Kidney epithelial cell (primary cell): ENCODE measurements at regions not wholly inside any gene's neighbourhood (a gene's known extent, or its start where the extent isn't known, plus 50 kb on each side); places are given as distances from the start of the nearest gene placed in this dataset.

Experiments used
- DNase-seq: peaks from one replicate; pipeline ENCODE4 v3.0.0-alpha.2; 2010; ENCODE audit warnings: low read depth
- H3K27me3 ChIP-seq: 2 replicates; pipeline ENCODE4 v1.6.0; 2011; ENCODE audit warnings: low read length; ENCODE audit not compliant: control insufficient read depth, insufficient read depth
- H3K36me3 ChIP-seq: 2 replicates; pipeline ENCODE4 v1.5.1; 2011; ENCODE audit warnings: low read length; ENCODE audit not compliant: control insufficient read depth, insufficient read depth
- H3K4me3 ChIP-seq: 2 replicates; pipeline ENCODE4 v1.5.1; 2011; ENCODE audit warnings: low read depth, mild to moderate bottlenecking, control low read depth, low read length
- CTCF ChIP-seq: IDR thresholded peaks from 2 replicates; pipeline ENCODE4 v1.5.1; 2011; ENCODE audit warnings: mild to moderate bottlenecking, moderate library complexity, low read length, control low read depth, inconsistent platforms; ENCODE audit not compliant: insufficient read depth, poor library complexity, severe bottlenecking

- no peak overlapping the region for H3K4me3 ChIP-seq
- no peak for DNase-seq
- no peak for TF ChIP-seq CTCF
- H3K27me3 ChIP-seq, result no peaks in the 10 kb centered on the region
- H3K36me3 ChIP-seq, result no peaks in the 10 kb centered on the region
These were observed 216.8 kb downstream of the NMUR2 start for GRCh38 chr5:152188251-152188650.

- TF ChIP-seq CTCF, result no peak
- no peak for DNase-seq
- Histone ChIP-seq H3K27me3 (no peaks in the 10 kb centered on the region), H3K4me3 (no peak overlapping the region), H3K36me3 (no peaks in the 10 kb centered on the region)
These were observed 217.4 kb downstream of the NMUR2 start for GRCh38 chr5:152187668-152188067.

- no peaks in the 10 kb centered on the region for H3K27me3 ChIP-seq
- no peak overlapping the region for H3K4me3 ChIP-seq
- TF ChIP-seq CTCF, result no peak
- no peaks in the 10 kb centered on the region for H3K36me3 ChIP-seq
- DNase-seq, result no peak
These were observed 219.4 kb downstream of the NMUR2 start for GRCh38 chr5:152185547-152186245.

- Histone ChIP-seq H3K4me3 (no peak overlapping the region), H3K27me3 (no peaks in the 10 kb centered on the region), H3K36me3 (no peaks in the 10 kb centered on the region)
- no peak for DNase-seq
- TF ChIP-seq CTCF, result no peak
These were observed 220.8 kb downstream of the NMUR2 start for GRCh38 chr5:152184266-152184665.

- no peak for TF ChIP-seq CTCF
- Histone ChIP-seq H3K36me3 (no peaks in the 10 kb centered on the region), H3K4me3 (no peak overlapping the region), H3K27me3 (no peaks in the 10 kb centered on the region)
- no peak for DNase-seq
These were observed 223.6 kb downstream of the NMUR2 start for GRCh38 chr5:152181461-152181860.

- H3K36me3 ChIP-seq, result no peaks in the 10 kb centered on the region
- no peak for DNase-seq
- H3K27me3 ChIP-seq, result no peaks in the 10 kb centered on the region
- H3K4me3 ChIP-seq, result no peak overlapping the region
- no peak for TF ChIP-seq CTCF
These were observed 226.8 kb downstream of the NMUR2 start for GRCh38 chr5:152178350-152178699.
